Astrocyte (in vitro differentiated cells and primary cell): ENCODE measurements at regions not wholly inside any gene's neighbourhood (a gene's known extent, or its start where the extent isn't known, plus 50 kb on each side); places are given as distances from the start of the nearest gene placed in this dataset.

Source experiments
- CTCF ChIP-seq: IDR thresholded peaks from 2 replicates; pipeline ENCODE4 v1.5.1; 2011; ENCODE audit warnings: low read depth, mild to moderate bottlenecking, inconsistent platforms, low read length, moderate library complexity; ENCODE audit not compliant: insufficient read depth
- EZH2 ChIP-seq: IDR thresholded peaks from 2 replicates; pipeline ENCODE4 v1.6.1; 2012; ENCODE audit warnings: mild to moderate bottlenecking, low read length, inconsistent platforms; ENCODE audit not compliant: insufficient read depth

- no peak for TF ChIP-seq CTCF
- no peak for TF ChIP-seq EZH2
These were observed 318.7 kb downstream of the BRD1 start for GRCh38 chr22:49509016-49509415.
